ENCODE measurements at regions not wholly inside any gene's neighbourhood (a gene's known extent, or its start where the extent isn't known, plus 50 kb on each side); places are given as distances from the start of the nearest gene placed in this dataset.
"Not testable (repeated sequence)": the region's sequence is repeated elsewhere in the genome, so short reads cannot be mapped to it uniquely, and the experiment has no call there.

DNA sequence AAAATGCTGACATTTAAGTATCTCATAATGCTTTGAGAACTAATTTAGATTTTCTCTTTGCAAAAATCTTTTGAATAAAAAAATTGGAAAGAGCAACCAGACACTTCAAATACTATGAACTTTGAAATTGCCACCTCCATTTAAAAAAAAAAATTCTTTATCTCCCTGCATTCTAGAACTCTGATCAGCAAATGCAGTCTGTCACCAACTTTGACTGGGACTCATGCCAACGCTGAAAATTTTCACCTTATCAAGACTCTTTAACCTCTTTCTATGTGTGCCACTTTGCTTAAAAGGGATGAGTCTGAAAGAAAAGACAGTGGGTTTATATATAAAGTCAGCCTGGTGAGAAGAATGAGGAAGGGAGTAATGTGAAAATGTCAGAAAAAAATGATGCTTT lies 191.2 kb upstream of the ARPP21 start:
- Histone ChIP-seq H3K27me3 (ENCODE audit: insufficient read depth, poor library complexity, severe bottlenecking) (no peaks in the 10 kb centered on the region), H3K27ac (replicated peaks) (no peak overlapping the region), H3K4me3 (replicated peaks; ENCODE audit: insufficient read depth, low read length) (no peak overlapping the region)
- no peak for DNase-seq (ENCODE audit: low read depth in 1 of 2, low spot score in 1 of 2)
- no peak for TF ChIP-seq SPI1 (IDR thresholded peaks at IDR 0.05; ENCODE audit: borderline replicate concordance, low read depth)
- TF ChIP-seq GABPA (IDR thresholded peaks at IDR 0.05; ENCODE audit: low read depth): no peak
- TF ChIP-seq POLR2AphosphoS5 (IDR thresholded peaks at IDR 0.05; ENCODE audit: low read depth): no peak
- TF ChIP-seq, protein P1, sequence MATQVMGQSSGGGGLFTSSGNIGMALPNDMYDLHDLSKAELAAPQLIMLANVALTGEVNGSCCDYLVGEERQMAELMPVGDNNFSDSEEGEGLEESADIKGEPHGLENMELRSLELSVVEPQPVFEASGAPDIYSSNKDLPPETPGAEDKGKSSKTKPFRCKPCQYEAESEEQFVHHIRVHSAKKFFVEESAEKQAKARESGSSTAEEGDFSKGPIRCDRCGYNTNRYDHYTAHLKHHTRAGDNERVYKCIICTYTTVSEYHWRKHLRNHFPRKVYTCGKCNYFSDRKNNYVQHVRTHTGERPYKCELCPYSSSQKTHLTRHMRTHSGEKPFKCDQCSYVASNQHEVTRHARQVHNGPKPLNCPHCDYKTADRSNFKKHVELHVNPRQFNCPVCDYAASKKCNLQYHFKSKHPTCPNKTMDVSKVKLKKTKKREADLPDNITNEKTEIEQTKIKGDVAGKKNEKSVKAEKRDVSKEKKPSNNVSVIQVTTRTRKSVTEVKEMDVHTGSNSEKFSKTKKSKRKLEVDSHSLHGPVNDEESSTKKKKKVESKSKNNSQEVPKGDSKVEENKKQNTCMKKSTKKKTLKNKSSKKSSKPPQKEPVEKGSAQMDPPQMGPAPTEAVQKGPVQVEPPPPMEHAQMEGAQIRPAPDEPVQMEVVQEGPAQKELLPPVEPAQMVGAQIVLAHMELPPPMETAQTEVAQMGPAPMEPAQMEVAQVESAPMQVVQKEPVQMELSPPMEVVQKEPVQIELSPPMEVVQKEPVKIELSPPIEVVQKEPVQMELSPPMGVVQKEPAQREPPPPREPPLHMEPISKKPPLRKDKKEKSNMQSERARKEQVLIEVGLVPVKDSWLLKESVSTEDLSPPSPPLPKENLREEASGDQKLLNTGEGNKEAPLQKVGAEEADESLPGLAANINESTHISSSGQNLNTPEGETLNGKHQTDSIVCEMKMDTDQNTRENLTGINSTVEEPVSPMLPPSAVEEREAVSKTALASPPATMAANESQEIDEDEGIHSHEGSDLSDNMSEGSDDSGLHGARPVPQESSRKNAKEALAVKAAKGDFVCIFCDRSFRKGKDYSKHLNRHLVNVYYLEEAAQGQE (IDR thresholded peaks at IDR 0.05; ENCODE audit: insufficient replicate concordance, low read depth): no peak
- TF ChIP-seq, protein P2, sequence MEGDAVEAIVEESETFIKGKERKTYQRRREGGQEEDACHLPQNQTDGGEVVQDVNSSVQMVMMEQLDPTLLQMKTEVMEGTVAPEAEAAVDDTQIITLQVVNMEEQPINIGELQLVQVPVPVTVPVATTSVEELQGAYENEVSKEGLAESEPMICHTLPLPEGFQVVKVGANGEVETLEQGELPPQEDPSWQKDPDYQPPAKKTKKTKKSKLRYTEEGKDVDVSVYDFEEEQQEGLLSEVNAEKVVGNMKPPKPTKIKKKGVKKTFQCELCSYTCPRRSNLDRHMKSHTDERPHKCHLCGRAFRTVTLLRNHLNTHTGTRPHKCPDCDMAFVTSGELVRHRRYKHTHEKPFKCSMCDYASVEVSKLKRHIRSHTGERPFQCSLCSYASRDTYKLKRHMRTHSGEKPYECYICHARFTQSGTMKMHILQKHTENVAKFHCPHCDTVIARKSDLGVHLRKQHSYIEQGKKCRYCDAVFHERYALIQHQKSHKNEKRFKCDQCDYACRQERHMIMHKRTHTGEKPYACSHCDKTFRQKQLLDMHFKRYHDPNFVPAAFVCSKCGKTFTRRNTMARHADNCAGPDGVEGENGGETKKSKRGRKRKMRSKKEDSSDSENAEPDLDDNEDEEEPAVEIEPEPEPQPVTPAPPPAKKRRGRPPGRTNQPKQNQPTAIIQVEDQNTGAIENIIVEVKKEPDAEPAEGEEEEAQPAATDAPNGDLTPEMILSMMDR (IDR thresholded peaks at IDR 0.05; ENCODE audit: insufficient read depth, low read length): no peak

DNA sequence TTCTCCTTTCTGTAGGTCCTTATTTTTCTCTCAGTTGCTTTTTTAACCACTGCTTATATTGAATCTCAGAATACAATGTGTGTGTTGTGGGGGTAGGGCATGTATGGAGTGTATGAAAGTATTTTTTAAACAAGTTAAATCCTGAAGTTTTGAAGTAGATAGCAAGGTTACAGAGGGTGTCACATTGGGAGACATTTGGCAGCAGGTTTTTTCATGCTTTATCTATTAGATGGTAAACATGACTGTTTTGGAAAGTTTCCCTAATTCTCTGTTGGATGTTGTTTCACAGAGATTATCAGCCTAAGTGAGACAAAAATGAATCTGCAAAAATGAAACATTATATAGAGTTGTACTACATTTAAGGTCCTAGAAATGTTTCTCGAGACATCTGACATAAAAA lies 190.6 kb upstream of the ARPP21 start:
- no peak for DNase-seq (ENCODE audit: low read depth in 1 of 2, low spot score in 1 of 2)
- no peak for TF ChIP-seq POLR2AphosphoS5 (IDR thresholded peaks at IDR 0.05; ENCODE audit: low read depth)
- TF ChIP-seq, protein P1 (IDR thresholded peaks at IDR 0.05; ENCODE audit: insufficient replicate concordance, low read depth): no peak
- TF ChIP-seq GABPA (IDR thresholded peaks at IDR 0.05; ENCODE audit: low read depth): no peak
- TF ChIP-seq, protein P2 (IDR thresholded peaks at IDR 0.05; ENCODE audit: insufficient read depth, low read length): no peak
- no peak for TF ChIP-seq SPI1 (IDR thresholded peaks at IDR 0.05; ENCODE audit: borderline replicate concordance, low read depth)
- Histone ChIP-seq H3K4me3 (replicated peaks; ENCODE audit: insufficient read depth, low read length) (no peak overlapping the region), H3K27ac (replicated peaks) (no peak overlapping the region), H3K27me3 (ENCODE audit: insufficient read depth, poor library complexity, severe bottlenecking) (no peaks in the 10 kb centered on the region)

DNA sequence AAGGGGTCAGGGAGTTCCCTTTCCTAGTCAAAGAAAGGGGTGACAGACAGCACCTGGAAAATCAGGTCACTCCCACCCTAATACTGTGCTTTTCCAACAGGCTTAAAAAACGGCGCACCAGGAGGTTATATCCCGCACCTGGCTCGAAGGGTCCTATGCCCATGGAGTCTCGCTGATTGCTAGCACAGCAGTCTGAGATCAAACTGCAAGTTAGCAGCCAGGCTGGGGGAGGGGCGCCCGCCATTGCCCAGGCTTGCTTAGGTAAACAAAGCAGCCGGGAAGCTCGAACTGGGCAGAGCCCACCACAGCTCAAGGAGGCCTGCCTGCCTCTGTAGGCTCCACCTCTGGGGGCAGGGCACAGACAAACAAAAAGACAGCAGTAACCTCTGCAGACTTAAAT lies 184.5 kb upstream of the ARPP21 start:
- not testable (repeated sequence) for H3K27ac ChIP-seq (replicated peaks); DNase-seq (ENCODE audit: low read depth in 1 of 2, low spot score in 1 of 2); H3K27me3 ChIP-seq (ENCODE audit: insufficient read depth, poor library complexity, severe bottlenecking); H3K4me3 ChIP-seq (replicated peaks; ENCODE audit: insufficient read depth, low read length)

DNA sequence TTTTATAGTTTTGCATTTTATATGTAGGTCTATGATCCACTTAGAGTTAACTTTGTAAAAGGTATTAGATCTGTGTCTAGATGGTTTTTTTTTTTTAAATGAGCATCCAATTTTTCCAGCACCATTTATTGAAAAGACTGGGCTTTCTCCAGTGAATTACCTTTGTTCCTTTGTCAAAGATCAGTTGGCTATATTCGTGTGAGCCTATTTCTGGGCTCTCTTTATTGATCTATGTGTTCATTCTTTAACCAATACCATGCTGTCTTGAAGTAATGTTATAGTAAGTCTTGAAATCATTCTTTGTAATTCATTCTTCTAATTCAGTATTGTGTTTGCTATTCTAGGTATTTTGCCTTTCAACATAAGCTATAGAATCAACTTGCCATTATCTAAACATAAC lies 165.4 kb upstream of the ARPP21 start:
- Histone ChIP-seq H3K4me3 (replicated peaks; ENCODE audit: insufficient read depth, low read length) (no peak overlapping the region), H3K27me3 (ENCODE audit: insufficient read depth, poor library complexity, severe bottlenecking) (no peaks in the 10 kb centered on the region), H3K27ac (replicated peaks) (no peak overlapping the region)
- DNase-seq (ENCODE audit: low read depth in 1 of 2, low spot score in 1 of 2): no peak
- TF ChIP-seq, protein P2 (IDR thresholded peaks at IDR 0.05; ENCODE audit: insufficient read depth, low read length): no peak
- TF ChIP-seq POLR2AphosphoS5 (IDR thresholded peaks at IDR 0.05; ENCODE audit: low read depth) (no peak), SPI1 (IDR thresholded peaks at IDR 0.05; ENCODE audit: borderline replicate concordance, low read depth) (no peak), GABPA (IDR thresholded peaks at IDR 0.05; ENCODE audit: low read depth) (no peak)
- TF ChIP-seq, protein P1 (IDR thresholded peaks at IDR 0.05; ENCODE audit: insufficient replicate concordance, low read depth): no peak

DNA sequence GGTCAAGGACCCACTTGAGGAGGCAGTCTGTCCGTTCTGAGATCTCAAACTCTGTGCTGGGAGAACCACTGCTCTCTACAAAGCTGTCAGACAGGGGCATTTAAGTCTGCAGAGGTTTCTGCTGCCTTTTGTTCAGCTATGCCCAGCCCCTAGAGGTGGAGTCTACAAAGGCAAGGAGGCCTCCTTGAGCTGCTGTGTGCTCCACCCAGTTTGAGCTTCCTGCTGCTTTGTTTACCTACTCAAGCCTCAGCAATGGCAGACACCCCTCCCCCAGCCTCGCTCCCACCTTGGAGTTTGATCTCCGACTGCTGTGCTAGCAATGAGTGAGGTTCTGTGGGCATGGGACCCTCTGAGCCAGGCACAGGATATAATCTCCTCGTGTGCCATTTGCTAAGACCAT lies 156.8 kb upstream of the ARPP21 start:
- H3K4me3 ChIP-seq (replicated peaks; ENCODE audit: insufficient read depth, low read length); DNase-seq (ENCODE audit: low read depth in 1 of 2, low spot score in 1 of 2); H3K27ac ChIP-seq (replicated peaks); H3K27me3 ChIP-seq (ENCODE audit: insufficient read depth, poor library complexity, severe bottlenecking): not testable (repeated sequence)

Data from HL-60 (cell line).